Endothelial cell of umbilical vein (primary cell): ENCODE measurements at regions not wholly inside any gene's neighbourhood (a gene's known extent, or its start where the extent isn't known, plus 50 kb on each side); places are given as distances from the start of the nearest gene placed in this dataset.

ENCODE experiments used
- BruUV-seq: library from RNA; stranded (reverse); fragments of 400-500 nt; replicated peaks from 2 replicates; lab custom pipeline; 2021; lab: Mats Ljungman, UMichigan
- CTCF ChIA-PET: fragments of 300-600, 350-600 bp; sonication (Branson Sonifier 250); formaldehyde crosslinking; loops from one replicate; lab custom pipeline; 2021; ENCODE audit warnings: antibody characterized with exemption, inconsistent platforms; lab: Charles Lee
- POLR2A ChIA-PET: fragments of 300-600, 350-600 bp; sonication (Branson Sonifier 250); formaldehyde crosslinking; loops from one replicate; lab custom pipeline; 2021; ENCODE audit warnings: antibody characterized with exemption, inconsistent platforms; lab: Charles Lee
- DNase-seq: peaks from one replicate; pipeline ENCODE4 v3.0.0-alpha.2; 2011; ENCODE audit warnings: low read depth, low spot score
- FAIRE-seq: peaks from 2 replicates; lab custom pipeline; 2011; peaks lifted over from hg19 to GRCh38; lab: Jason Lieb, UNC
- H2AFZ ChIP-seq: 2 replicates; pipeline ENCODE4 v1.6.0; 2012; ENCODE audit warnings: low read depth, low read length, control low read depth, inconsistent platforms
- H3K27ac ChIP-seq: 2 replicates; pipeline ENCODE4 v1.5.1; 2011; ENCODE audit warnings: low read depth, mild to moderate bottlenecking, control low read depth, low read length, moderate library complexity; ENCODE audit not compliant: insufficient read depth
- H3K27me3 ChIP-seq, 2 experiments: 2 replicates each; pipeline versions ENCODE4 v1.6.0 to v1.6.1; 2011; ENCODE audit warnings: low read length in 2 of 2, mixed read lengths in 1 of 2; ENCODE audit not compliant: control insufficient read depth in 2 of 2, insufficient read depth in 2 of 2
- H3K36me3 ChIP-seq, 2 experiments: 2 replicates in 1 of 2; 3 replicates in 1 of 2; pipeline ENCODE4 v1.5.1; 2011; ENCODE audit warnings: low read length in 2 of 2, mild to moderate bottlenecking in 1 of 2, moderate library complexity in 1 of 2; ENCODE audit not compliant: control insufficient read depth in 2 of 2, insufficient read depth in 2 of 2; ENCODE audit errors: extremely low read depth in 1 of 2
- H3K4me1 ChIP-seq: 3 replicates; pipeline ENCODE4 v1.5.1; 2011; ENCODE audit warnings: mild to moderate bottlenecking, low read length; ENCODE audit not compliant: control insufficient read depth, insufficient read depth; ENCODE audit errors: extremely low read depth
- H3K4me2 ChIP-seq: 2 replicates; pipeline ENCODE4 v1.6.1; 2011; ENCODE audit warnings: low read length, control low read depth, mixed read lengths; ENCODE audit not compliant: insufficient read depth
- H3K4me3 ChIP-seq, 3 experiments: fragments of 200-600 bp in 1 of 3; sonication (generic), shearing (Covaris generic) in 1 of 3; replicated peaks in 1 of 3; 2 replicates each; pipeline ENCODE4 v1.5.1; 2011 to 2016; ENCODE audit warnings: control low read depth in 3 of 3, low read length in 3 of 3, mild to moderate bottlenecking in 2 of 3, inconsistent platforms in 1 of 3, low read depth in 1 of 3, moderate library complexity in 1 of 3; ENCODE audit not compliant: insufficient read depth in 1 of 3
- H3K79me2 ChIP-seq: 2 replicates; pipeline ENCODE4 v1.6.0; 2012; ENCODE audit warnings: low read length, inconsistent platforms; ENCODE audit not compliant: control insufficient read depth, insufficient read depth
- H3K9ac ChIP-seq: replicated peaks from 2 replicates; pipeline ENCODE3; 2011; ENCODE audit warnings: low read length, control low read depth; ENCODE audit not compliant: insufficient read depth; ENCODE audit errors: extremely low read depth
- H3K9me1 ChIP-seq: replicated peaks from 3 replicates; pipeline ENCODE4 v1.6.0; 2011; ENCODE audit warnings: mild to moderate bottlenecking, low read length; ENCODE audit not compliant: control insufficient read depth, insufficient read depth; ENCODE audit errors: extremely low read depth
- H3K9me3 ChIP-seq: replicated peaks from 2 replicates; pipeline ENCODE4 v1.5.1; 2012; ENCODE audit warnings: low read length, inconsistent platforms; ENCODE audit not compliant: control insufficient read depth, insufficient read depth
- H4K20me1 ChIP-seq: replicated peaks from 2 replicates; pipeline ENCODE3; 2011; ENCODE audit warnings: mild to moderate bottlenecking, low read length; ENCODE audit not compliant: control insufficient read depth, insufficient read depth; ENCODE audit errors: extremely low read depth
- EZH2 ChIP-seq: IDR thresholded peaks from 2 replicates; pipeline ENCODE4 v1.6.1; 2012; ENCODE audit warnings: borderline replicate concordance, low read depth, mild to moderate bottlenecking, moderate library complexity, low read length, inconsistent platforms; ENCODE audit not compliant: severe bottlenecking
- FOS ChIP-seq: IDR thresholded peaks from 2 replicates; pipeline ENCODE4 v1.6.1; 2011; ENCODE audit warnings: mild to moderate bottlenecking, low read length, moderate library complexity, borderline replicate concordance; ENCODE audit not compliant: insufficient read depth
- GATA2 ChIP-seq: IDR thresholded peaks from 2 replicates; pipeline ENCODE4 v1.7.0; 2011; ENCODE audit warnings: low read depth, mild to moderate bottlenecking, moderate library complexity, mixed read lengths, low read length; ENCODE audit not compliant: insufficient read length, insufficient read depth
- JUN ChIP-seq: IDR thresholded peaks from 2 replicates; pipeline ENCODE4 v1.6.1; 2011; ENCODE audit warnings: borderline replicate concordance, low read depth; ENCODE audit not compliant: insufficient read length, insufficient read depth
- MAX ChIP-seq: IDR thresholded peaks from 2 replicates; pipeline ENCODE4 v1.6.1; 2011; ENCODE audit not compliant: insufficient read depth, insufficient read length
- MYC ChIP-seq: IDR thresholded peaks from one replicate; pipeline ENCODE4 v1.6.1; 2011; ENCODE audit warnings: mild to moderate bottlenecking, low read depth, low read length
- POLR2A ChIP-seq: IDR thresholded peaks from 2 replicates; pipeline ENCODE4 v1.6.1; 2012; ENCODE audit warnings: low read depth, mild to moderate bottlenecking, control low read depth, low read length
- POLR2AphosphoS5 ChIP-seq: IDR thresholded peaks from 2 replicates; pipeline ENCODE4 v1.6.1; 2012; ENCODE audit warnings: low read depth, mild to moderate bottlenecking, control low read depth, low read length, moderate library complexity; ENCODE audit not compliant: insufficient read depth
- dilution Hi-C: fragments of 300-500 bp; cut with MboI; formaldehyde crosslinking; loops from one replicate; pipeline ENCODE4 v1.15.0; 2019; ENCODE audit warnings: low sequenced_read_pairs; ENCODE audit not compliant: extremely low pct_ligation_motif_present
- intact Hi-C: fragments of 100-400 bp; cut with micrococcal nuclease; formaldehyde crosslinking; loops from one replicate; pipeline ENCODE4 v1.10.0; 2022
- TF ChIP-seq, protein P1 (sequence below), 2 donors: IDR thresholded peaks; 1 replicate in 1 of 2; 2 replicates in 1 of 2; pipeline ENCODE4 v1.5.1; 2011; ENCODE audit warnings: low read length in 2 of 2, mild to moderate bottlenecking in 2 of 2, moderate library complexity in 2 of 2, control low read depth in 1 of 2, inconsistent platforms in 1 of 2, low read depth in 1 of 2; ENCODE audit not compliant: insufficient read depth in 1 of 2; ENCODE audit errors: extremely low read depth in 1 of 2

DNA sequence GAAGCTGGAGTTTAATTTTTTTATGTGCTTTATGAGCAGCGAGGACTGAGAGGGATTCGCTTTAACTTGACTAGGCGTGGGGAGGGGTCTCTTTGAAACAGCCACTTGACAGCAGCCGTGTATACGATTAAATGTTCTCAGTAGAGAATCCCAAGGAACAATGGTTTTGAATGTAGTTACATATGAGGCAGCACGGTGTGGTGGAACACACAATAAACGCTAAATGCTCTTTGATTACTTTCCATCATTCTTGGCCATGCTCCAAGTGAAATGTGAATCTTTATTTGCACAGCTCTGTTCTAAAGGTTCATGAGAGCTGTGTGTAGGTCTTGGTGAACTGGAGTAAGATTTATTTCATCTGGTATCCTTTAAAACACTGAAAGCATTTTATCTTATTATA lies 251.4 kb upstream of the TGFBR2 start:
- no peak for FAIRE-seq
- peaks cover 10% of the 10 kb centered on the region for H3K4me1 ChIP-seq

More for the DNA sequence above, 251.4 kb upstream of the TGFBR2 start:
- Histone ChIP-seq H3K9ac (no peak overlapping the region), H3K27me3 (no peaks in the 10 kb centered on the region), H3K9me1 (no peaks in the 10 kb centered on the region), H3K4me2 (no peak overlapping the region), H3K36me3 (no peaks in the 10 kb centered on the region), H3K27ac (no peak overlapping the region), H3K79me2 (no peaks in the 10 kb centered on the region), H2AFZ (no peak overlapping the region), H3K4me3 (no peak overlapping the region), H4K20me1 (no peaks in the 10 kb centered on the region), H3K9me3 (no peaks in the 10 kb centered on the region)
- ChIA-PET POLR2A (no interaction called here), CTCF (interaction anchor here (0.9 to 2.0 kb wide), 4 partner anchors 15 to 158 kb away, joined by 3 to 6 read pairs (median 4); no protein-coding TSS in a partner anchor)
- no TSS peak for BruUV-seq
- dilution Hi-C loops, result no loop called here
- peak; percentile 30 for DNase-seq
- TF ChIP-seq EZH2, result no peak
- no peak for TF ChIP-seq FOS
- TF ChIP-seq MAX, result no peak
- no peak for TF ChIP-seq JUN
- TF ChIP-seq, protein P1, sequence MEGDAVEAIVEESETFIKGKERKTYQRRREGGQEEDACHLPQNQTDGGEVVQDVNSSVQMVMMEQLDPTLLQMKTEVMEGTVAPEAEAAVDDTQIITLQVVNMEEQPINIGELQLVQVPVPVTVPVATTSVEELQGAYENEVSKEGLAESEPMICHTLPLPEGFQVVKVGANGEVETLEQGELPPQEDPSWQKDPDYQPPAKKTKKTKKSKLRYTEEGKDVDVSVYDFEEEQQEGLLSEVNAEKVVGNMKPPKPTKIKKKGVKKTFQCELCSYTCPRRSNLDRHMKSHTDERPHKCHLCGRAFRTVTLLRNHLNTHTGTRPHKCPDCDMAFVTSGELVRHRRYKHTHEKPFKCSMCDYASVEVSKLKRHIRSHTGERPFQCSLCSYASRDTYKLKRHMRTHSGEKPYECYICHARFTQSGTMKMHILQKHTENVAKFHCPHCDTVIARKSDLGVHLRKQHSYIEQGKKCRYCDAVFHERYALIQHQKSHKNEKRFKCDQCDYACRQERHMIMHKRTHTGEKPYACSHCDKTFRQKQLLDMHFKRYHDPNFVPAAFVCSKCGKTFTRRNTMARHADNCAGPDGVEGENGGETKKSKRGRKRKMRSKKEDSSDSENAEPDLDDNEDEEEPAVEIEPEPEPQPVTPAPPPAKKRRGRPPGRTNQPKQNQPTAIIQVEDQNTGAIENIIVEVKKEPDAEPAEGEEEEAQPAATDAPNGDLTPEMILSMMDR (IDR thresholded peaks at IDR 0.05; ENCODE audit: extremely low read depth in 1 of 2, insufficient read depth in 1 of 2, low read depth in 1 of 2, low read length in 2 of 2), result no peak
- TF ChIP-seq POLR2A, result no peak
- no peak for TF ChIP-seq POLR2AphosphoS5
- TF ChIP-seq GATA2, result no peak
- TF ChIP-seq MYC, result no peak
- intact Hi-C loops, result no loop called here
